ENCODE measurements at regions not wholly inside any gene's neighbourhood (a gene's known extent, or its start where the extent isn't known, plus 50 kb on each side); places are given as distances from the start of the nearest gene placed in this dataset.

GRCh38 chr14:89524990-89525667 is 108.1 kb upstream of the FOXN3 start:
- H3K4me3 ChIP-seq (ENCODE audit: low read depth, low read length) = no peak overlapping the region
- TF ChIP-seq, protein P1, sequence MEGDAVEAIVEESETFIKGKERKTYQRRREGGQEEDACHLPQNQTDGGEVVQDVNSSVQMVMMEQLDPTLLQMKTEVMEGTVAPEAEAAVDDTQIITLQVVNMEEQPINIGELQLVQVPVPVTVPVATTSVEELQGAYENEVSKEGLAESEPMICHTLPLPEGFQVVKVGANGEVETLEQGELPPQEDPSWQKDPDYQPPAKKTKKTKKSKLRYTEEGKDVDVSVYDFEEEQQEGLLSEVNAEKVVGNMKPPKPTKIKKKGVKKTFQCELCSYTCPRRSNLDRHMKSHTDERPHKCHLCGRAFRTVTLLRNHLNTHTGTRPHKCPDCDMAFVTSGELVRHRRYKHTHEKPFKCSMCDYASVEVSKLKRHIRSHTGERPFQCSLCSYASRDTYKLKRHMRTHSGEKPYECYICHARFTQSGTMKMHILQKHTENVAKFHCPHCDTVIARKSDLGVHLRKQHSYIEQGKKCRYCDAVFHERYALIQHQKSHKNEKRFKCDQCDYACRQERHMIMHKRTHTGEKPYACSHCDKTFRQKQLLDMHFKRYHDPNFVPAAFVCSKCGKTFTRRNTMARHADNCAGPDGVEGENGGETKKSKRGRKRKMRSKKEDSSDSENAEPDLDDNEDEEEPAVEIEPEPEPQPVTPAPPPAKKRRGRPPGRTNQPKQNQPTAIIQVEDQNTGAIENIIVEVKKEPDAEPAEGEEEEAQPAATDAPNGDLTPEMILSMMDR (IDR thresholded peaks at IDR 0.05; ENCODE audit: low read depth, low read length, missing control alignments) = no peak
- DNase-seq (ENCODE audit: low read depth) = no peak

- DNase-seq (ENCODE audit: low read depth) = no peak
Measured at GRCh38 chr14:89524412-89524811, 107.4 kb upstream of the FOXN3 start.

DNA sequence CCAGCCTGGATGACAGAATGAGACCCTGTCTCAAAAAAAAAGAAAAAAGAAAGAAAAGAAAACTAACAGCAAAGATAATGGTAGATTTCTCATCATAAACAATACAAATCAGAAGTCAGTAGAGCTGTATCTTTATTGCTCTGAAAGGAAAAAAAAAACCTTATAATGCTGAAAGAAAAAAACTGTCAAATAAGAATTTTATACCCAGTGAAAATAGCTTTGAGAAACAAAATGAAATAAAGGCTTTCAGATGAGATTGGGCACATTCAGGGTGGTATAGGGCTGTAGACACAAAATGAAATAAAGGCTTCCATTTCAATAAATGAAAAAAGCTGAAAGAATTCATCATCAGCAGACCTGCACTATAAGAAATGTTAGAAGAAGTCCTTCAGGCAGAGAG is 105.0 kb upstream of the FOXN3 start:
- no peak overlapping the region for H3K4me3 ChIP-seq (ENCODE audit: low read depth, low read length)
- TF ChIP-seq, protein P1 (IDR thresholded peaks at IDR 0.05; ENCODE audit: low read depth, low read length, missing control alignments) = no peak
- no peak for DNase-seq (ENCODE audit: low read depth)

More at GRCh38 chr14:89524412-89524811, 107.4 kb upstream of the FOXN3 start:
- TF ChIP-seq, protein P1 (IDR thresholded peaks at IDR 0.05; ENCODE audit: low read depth, low read length, missing control alignments) = no peak
- no peak overlapping the region for H3K4me3 ChIP-seq (ENCODE audit: low read depth, low read length)

DNA sequence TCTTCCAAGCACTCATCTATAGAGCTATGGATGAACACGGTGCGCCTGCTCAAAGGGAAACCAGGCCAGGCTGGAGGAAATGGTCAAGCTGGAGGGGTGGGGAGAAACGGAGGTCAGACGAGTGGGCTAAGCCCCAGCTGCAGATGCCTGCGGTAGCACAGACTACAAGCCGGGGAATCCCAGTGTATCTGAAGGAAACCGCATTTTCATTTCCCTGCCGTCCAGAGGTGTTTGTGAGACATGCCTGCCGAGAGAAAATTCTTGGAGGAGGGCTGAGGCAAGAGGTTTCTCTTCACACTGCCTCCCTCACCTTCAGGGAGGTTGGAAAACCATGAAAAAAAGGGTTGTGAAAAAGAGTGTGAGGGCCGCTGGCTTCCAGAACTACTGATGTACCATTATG is 102.0 kb upstream of the FOXN3 start:
- DNase-seq (ENCODE audit: low read depth) = no peak
- H3K4me3 ChIP-seq (ENCODE audit: low read depth, low read length) = no peak overlapping the region
- TF ChIP-seq, protein P1 (IDR thresholded peaks at IDR 0.05; ENCODE audit: low read depth, low read length, missing control alignments) = no peak

DNA sequence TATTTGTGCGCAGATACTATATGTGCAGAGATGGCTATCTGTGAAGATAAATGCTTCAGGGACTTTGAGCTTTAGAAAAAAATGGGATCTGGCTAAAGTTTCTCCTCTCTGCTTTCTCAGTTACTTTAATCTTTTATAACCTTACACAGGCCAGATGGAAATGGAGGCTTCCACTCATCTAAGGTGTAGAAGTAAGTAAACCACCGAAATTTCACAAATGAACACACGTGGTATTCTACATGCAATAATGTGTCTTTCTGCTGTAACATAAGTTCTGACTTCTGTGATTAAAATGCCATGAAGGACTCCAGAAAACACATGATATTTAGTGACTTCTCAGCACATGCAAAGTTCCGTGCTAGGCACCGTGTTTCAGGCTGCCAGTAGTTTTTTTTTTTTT is 99.1 kb upstream of the FOXN3 start:
- H3K4me3 ChIP-seq (ENCODE audit: low read depth, low read length) = no peak overlapping the region
- TF ChIP-seq, protein P1 (IDR thresholded peaks at IDR 0.05; ENCODE audit: low read depth, low read length, missing control alignments) = no peak
- DNase-seq (ENCODE audit: low read depth) = no peak

DNA sequence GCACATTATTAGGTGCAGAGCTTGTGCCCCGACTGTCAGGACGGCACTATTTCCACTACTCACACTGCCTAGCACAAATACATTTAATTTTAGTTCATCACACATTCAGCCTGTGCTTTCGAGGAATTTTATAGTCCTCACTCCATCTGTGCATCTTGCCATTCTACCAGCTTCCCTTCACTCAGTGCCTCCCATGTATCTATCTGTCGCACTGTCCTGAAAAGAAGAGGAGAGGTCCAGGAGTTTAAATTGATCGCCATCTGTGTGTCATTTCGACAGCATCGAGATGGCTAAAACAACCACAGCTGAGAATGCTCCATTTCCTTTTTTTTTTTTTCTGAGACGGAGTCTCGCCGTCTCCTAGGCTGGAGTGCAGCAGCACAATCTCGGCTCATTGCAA is 97.6 kb upstream of the FOXN3 start:
- H3K4me3 ChIP-seq (ENCODE audit: low read depth, low read length) = no peak overlapping the region
- no peak for DNase-seq (ENCODE audit: low read depth)
- TF ChIP-seq, protein P1 (IDR thresholded peaks at IDR 0.05; ENCODE audit: low read depth, low read length, missing control alignments) = no peak

- no peak for DNase-seq (ENCODE audit: low read depth)
- H3K4me3 ChIP-seq (ENCODE audit: low read depth, low read length) = no peak overlapping the region
- TF ChIP-seq, protein P1 (IDR thresholded peaks at IDR 0.05; ENCODE audit: low read depth, low read length, missing control alignments) = no peak
Measured at GRCh38 chr14:89509891-89510290, 92.9 kb upstream of the FOXN3 start.

Data from GM12864 (cell line).